GM21528 (cell line): ENCODE measurements at regions not wholly inside any gene's neighbourhood (a gene's known extent, or its start where the extent isn't known, plus 50 kb on each side); places are given as distances from the start of the nearest gene placed in this dataset.
"Not testable (repeated sequence)": the region's sequence is repeated elsewhere in the genome, so short reads cannot be mapped to it uniquely, and the experiment has no call there.

Source experiments
- ATAC-seq: cut with Tn5 transposase; IDR thresholded peaks from one replicate; pipeline ENCODE4 v1.9.1; 2021; ENCODE audit warnings: mild to moderate bottlenecking, moderate library complexity; ENCODE audit not compliant: unreplicated experiment, low FRiP score

GRCh38 chr6:51203504-51203903 is 384.8 kb downstream of the TFAP2B start:
- no peak for ATAC-seq

DNA sequence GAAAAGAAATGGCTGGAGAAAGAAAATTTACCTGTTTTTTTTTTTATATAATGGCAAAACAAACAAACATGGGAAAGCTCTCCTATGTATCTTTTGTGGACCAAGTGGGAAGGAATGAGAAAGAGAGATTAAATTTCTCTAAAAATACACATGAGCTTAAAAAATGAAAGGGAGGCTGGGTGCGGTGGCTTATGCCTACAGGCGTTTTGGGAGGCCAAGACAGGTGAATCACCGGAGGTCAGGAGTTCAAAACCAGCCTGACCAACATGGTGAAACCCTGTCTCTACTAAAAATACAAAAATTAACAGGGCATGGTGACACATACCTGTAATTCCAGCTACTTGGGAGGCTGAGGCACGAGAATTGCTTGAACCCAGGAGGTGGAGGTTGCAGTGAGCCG is 388.0 kb downstream of the TFAP2B start:
- not testable (repeated sequence) for ATAC-seq

GRCh38 chr6:51209651-51210050 is 391.0 kb downstream of the TFAP2B start:
- ATAC-seq: no peak

DNA sequence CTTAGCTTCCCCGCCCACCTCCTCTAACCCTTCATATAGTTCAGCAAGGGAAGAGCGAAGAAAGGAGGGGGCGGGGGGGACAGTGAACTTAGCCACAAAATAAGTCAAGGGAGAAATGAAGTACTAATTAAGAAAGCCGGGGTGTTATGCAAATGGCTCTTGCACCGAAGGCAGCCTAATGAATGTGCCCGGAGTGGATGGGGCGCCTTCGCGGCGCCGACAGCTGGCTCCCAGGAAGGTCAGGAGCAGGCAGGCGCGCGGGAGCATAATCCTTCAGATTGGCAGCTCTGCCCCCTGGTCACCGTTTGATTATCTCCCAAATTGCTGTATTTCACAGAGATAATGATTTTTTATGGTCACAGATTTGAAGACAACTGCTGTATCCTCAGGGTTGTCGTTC is 395.1 kb downstream of the TFAP2B start:
- ATAC-seq: no peak

DNA sequence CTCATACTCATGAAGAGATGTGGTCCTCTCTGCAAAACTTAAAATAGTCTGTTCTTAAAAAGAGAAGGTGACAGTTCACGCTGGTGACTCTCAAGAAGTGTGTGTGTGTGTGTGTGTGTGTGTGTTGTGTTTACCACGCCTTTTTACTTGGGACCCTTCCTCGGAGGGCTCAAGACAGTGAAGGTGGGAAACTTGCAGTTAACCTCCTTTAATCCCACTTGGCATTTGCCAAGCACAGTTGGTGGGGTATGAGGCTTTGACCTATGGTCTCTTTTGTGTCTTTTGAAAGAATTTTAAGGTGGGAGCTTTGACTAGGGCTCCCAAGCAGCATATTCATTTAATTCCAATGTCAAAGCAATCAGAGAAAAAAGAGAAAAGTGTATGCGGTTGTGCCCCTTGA is 395.8 kb downstream of the TFAP2B start:
- ATAC-seq: no peak

- ATAC-seq: no peak
Observed at GRCh38 chr6:51218181-51218580, 399.5 kb downstream of the TFAP2B start.

DNA sequence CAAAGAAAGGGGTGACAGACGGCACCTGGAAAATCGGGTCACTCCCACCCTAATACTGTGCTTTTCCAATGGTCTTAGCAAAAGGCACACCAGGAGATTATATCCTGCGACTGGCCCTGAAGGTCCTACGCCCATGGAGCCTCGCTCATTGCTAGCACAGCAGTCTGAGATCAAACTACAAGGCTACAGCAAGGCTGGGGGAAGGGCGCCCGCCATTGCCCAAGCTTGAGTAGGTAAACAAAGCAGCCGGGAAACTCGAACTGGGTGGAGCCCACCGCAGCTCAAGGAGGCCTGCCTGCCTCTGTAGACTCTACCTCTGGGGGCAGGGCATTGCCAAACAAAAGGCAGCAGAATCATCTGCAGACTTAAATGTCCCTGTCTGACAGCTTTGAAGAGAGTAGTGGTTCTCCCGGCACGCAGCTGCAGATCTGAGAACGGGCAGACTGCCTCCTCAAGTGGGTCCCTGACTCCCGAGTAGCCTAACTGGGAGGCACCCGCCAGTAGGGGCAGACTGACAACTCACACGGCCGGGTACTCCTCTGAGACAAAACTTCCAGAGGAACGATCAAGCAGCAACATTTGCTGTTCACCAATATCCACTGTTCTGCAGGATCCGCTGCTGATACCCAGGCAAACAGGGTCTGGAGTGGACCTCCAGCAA is 406.0 kb downstream of the TFAP2B start:
- ATAC-seq: not testable (repeated sequence)

DNA sequence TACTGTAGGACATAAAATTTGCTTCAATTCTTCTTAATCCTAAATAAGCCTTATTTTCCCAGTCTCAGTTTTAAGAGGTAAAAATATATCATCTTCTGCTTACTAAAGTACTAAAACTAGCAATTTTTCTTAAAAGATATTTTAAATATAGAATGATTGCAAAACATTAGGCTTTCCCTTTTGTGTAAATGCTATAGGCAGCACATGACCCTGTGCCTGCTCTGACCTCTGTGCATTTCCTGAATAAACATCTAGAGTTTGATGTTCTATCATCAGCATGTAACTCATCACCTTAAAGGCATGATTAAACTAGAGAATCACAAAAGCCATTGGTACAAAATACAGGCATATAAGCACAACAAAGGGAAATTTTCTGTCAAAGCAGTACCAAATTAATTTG is 422.7 kb downstream of the TFAP2B start:
- ATAC-seq: no peak

- no peak for ATAC-seq
Observed at GRCh38 chr6:51249798-51250197, 431.1 kb downstream of the TFAP2B start.

DNA sequence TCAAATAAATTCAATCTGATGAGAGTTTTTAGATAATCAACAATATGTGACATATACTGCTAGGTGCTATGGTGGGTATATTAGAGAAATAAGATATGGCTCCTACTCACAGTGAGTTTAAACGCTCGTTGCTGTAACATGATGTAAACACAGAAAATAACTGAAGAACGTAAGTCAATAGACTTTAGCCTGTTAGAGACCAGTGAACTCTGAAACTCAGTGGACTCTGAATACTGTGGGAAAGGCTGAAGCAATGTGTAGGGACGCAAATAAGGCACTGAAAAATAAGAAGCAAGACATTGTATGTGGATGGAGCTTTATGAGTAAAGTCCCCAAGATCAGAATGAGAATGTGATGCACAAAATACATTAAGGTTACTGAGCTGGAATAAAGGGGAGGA is 431.6 kb downstream of the TFAP2B start:
- no peak for ATAC-seq

DNA sequence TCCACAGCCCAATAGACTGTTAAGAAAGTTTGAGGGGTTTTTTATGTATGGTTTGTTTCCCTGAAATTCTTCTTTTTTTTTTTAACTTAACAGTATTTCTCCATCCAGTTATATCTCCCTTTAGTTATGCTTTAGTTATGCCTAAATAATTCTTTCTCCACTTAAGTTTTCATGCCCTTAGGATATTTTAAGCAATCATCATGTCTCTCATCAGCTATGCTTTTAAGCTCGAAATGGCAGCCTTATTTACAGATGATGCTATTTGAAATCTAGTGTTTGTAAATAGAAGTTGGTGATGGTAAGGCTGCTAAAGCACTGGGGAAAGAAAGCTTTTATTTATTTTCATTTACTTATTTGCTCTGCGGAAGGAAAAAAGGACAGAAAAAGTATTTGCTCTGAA is 439.3 kb downstream of the TFAP2B start:
- no peak for ATAC-seq

GRCh38 chr6:51260003-51260402 is 441.3 kb downstream of the TFAP2B start:
- ATAC-seq: no peak

DNA sequence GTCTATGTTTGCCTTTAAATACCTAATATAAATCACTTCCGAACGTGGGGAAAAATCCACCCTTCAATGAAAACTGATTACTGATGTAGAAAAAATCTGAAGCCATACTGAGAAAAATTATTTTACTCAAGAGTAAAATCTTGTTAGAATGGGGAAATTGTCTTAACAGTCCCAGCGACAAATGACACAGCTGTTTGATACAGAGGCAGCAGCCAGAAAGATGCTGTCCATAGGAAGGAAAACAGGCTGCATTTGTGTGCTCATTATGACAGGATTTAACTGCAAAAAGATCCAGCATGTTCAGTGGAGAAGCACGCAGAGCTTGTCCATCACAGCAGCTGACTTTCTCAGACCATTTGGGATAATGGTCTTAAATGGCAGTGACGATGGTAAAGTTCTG is 443.0 kb downstream of the TFAP2B start:
- no peak for ATAC-seq

- ATAC-seq: no peak
Observed at GRCh38 chr6:51265426-51265825, 446.8 kb downstream of the TFAP2B start.

- ATAC-seq: no peak
Observed at GRCh38 chr6:51266604-51267003, 447.9 kb downstream of the TFAP2B start.

- no peak for ATAC-seq
Observed at GRCh38 chr6:51268666-51269065, 450.0 kb downstream of the TFAP2B start.

GRCh38 chr6:51269876-51270275 is 451.2 kb downstream of the TFAP2B start:
- ATAC-seq: no peak

DNA sequence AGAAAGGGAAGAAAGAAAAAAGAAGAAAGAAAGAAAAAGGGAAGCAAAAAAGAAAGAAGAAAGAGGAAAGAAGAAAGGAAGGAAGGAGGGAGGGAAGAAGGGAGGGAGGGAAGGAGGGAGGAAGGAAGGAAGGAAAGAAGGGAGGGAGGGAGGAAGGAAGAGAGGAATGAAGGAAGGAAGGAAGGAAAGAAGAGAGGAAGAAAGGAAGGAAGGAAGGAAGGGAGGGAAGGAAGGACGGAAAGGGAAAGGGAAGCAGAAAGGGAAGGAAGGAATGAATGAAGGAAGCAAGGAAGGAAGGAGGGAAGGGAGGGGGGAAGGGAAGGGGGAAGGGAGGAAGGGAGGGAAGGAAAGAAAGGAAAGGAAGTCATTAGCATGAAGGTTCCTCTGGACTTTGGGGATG is 452.9 kb downstream of the TFAP2B start:
- ATAC-seq: no peak

- no peak for ATAC-seq
Observed at GRCh38 chr6:51273228-51273961, 454.7 kb downstream of the TFAP2B start.

DNA sequence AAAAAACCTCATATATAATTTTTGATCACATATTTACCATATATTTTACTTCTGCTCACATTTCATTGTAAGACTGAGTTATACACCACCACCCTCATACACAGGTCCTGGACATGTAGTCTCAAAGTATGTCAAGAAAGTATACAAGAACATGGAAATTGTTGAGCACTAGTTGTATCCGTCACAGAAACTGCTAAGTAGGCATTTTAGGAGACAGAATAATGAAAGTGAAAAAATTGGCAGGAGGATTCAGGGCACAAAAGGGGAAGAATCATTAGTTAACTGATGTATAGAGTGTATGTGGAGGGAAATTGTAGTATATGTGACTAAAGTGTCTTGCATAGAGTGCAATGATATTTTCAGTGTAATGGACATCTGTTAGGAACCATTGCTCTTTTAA is 458.8 kb downstream of the TFAP2B start:
- ATAC-seq: no peak

- ATAC-seq: no peak
Observed at GRCh38 chr6:51282026-51282425, 463.4 kb downstream of the TFAP2B start.

DNA sequence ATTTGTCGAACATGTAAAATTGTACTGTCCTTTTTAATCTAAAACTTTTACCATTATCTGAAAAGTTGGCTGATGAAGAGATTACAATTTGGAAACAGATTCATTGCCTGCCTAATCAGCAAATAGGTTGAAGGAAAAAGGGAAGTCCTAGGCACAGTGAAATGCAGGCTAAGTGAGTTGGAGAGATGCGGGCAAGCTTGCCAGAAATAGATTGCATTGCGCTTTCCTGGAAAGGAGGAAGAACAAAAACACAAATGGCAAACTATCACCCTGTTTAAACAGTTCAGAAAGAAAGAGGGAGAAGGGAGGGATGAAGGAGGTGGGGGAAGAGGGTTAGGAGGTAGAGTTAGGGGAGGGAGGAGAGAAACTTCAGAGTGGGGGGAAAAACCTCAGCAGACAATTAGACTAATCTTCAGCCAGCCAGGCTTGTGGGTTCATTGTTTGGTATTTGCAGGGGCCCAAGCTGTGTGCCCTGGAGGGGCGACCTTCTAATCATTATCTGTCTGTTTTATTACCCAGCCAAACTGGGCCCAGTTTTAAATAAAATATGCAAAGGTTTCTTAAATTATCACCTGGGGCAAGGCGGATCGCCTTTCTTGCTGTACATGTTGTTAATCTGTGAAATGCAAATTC is 465.2 kb downstream of the TFAP2B start:
- ATAC-seq: no peak
